Epithelial cell of esophagus (primary cell): ENCODE measurements at regions not wholly inside any gene's neighbourhood (a gene's known extent, or its start where the extent isn't known, plus 50 kb on each side); places are given as distances from the start of the nearest gene placed in this dataset.

Experiments used
- DNase-seq: peaks from one replicate; pipeline ENCODE4 v3.0.0; 2010; ENCODE audit warnings: low read depth
- H3K4me3 ChIP-seq: 2 replicates; pipeline ENCODE4 v1.5.1; 2011; ENCODE audit warnings: mild to moderate bottlenecking, low read length, control low read depth
- TF ChIP-seq, protein P1 (sequence below): IDR thresholded peaks from 2 replicates; pipeline ENCODE4 v1.5.1; 2011; ENCODE audit warnings: low read depth, mild to moderate bottlenecking, low read length, control low read depth, inconsistent platforms; ENCODE audit not compliant: insufficient read depth; ENCODE audit errors: missing control alignments

GRCh38 chr3:72192572-72192971 lies 407.6 kb upstream of the PROK2 start:
- H3K4me3 ChIP-seq = no peak overlapping the region
- peak; percentile 24 for DNase-seq
- TF ChIP-seq, protein P1, sequence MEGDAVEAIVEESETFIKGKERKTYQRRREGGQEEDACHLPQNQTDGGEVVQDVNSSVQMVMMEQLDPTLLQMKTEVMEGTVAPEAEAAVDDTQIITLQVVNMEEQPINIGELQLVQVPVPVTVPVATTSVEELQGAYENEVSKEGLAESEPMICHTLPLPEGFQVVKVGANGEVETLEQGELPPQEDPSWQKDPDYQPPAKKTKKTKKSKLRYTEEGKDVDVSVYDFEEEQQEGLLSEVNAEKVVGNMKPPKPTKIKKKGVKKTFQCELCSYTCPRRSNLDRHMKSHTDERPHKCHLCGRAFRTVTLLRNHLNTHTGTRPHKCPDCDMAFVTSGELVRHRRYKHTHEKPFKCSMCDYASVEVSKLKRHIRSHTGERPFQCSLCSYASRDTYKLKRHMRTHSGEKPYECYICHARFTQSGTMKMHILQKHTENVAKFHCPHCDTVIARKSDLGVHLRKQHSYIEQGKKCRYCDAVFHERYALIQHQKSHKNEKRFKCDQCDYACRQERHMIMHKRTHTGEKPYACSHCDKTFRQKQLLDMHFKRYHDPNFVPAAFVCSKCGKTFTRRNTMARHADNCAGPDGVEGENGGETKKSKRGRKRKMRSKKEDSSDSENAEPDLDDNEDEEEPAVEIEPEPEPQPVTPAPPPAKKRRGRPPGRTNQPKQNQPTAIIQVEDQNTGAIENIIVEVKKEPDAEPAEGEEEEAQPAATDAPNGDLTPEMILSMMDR = no peak

DNA sequence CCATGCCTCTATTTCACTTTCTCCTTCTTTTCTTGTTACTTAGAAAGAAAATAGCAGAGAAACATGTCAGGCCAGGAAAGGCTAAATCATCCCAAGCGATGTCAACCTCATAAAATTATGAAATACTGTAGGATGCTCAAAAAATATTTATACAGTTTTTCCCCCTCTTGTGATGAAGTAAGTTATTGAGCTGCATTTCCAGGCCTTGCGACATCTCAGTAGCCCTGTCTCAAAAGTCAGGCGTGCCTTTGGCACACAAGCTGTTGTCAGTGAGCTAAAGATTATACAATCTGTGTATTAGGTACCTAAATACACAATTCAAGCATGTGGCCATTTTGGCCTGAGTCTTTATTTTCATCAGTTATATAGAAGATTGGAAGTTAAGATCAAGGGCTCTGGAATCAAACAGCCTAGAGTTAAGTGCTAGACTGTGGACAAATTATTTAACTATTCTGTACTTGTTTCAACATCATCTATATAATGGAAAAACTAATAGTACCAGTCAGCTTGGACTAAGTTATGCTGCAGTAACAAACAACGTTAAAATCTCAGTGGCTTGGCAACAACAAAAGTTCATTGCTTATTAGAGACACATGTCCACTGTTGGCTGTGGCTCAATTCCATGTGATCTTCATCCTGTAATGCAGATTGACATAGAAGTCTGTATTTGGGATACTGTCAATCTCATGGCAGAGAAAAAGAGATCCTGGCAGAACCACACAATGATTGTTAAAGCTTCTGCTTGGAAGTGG lies 406.4 kb upstream of the PROK2 start:
- TF ChIP-seq, protein P1 = no peak

DNA sequence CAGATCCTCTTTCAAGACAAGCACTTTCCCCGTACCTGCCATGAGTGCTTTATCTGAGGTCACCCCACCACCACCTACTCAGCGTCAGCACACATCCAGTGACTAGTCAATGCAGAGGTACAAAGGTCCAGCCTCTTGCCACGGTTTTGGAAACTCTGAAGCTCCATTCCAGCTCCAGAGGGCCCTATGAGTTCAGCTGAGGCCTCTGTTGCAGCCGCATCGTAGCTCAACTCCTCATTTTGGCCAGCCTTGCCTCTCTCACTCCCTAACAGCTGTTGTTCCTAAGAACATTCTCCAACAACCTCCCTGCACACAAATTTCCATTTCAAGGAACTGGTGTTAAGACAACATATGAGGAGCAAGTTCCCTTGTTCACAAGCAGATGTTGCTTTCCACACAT lies 405.1 kb upstream of the PROK2 start:
- DNase-seq = no peak
- no peak overlapping the region for H3K4me3 ChIP-seq
- TF ChIP-seq, protein P1 = no peak

More for the DNA sequence above, 406.4 kb upstream of the PROK2 start:
- H3K4me3 ChIP-seq = no peak overlapping the region
- DNase-seq = no peak

DNA sequence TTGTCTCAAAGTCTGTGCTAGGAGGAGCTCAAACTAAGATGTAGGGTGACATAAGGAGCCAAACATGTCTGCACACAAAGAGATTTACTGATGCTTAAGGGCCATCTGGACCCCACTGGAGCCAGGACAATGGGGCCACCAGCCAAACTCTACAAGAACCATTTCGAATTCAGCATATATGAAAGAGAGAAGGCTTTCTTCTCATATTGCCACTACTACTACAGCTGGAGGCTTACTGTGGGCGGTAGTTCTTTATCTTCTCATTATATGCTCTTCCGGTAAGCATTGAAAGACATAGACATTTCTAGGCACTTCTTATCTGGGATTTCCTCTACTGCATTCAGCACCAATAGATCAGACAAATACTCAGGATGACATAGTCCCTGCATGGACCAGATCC lies 404.4 kb upstream of the PROK2 start:
- no peak for DNase-seq
- TF ChIP-seq, protein P1 = no peak
- H3K4me3 ChIP-seq = no peak overlapping the region

DNA sequence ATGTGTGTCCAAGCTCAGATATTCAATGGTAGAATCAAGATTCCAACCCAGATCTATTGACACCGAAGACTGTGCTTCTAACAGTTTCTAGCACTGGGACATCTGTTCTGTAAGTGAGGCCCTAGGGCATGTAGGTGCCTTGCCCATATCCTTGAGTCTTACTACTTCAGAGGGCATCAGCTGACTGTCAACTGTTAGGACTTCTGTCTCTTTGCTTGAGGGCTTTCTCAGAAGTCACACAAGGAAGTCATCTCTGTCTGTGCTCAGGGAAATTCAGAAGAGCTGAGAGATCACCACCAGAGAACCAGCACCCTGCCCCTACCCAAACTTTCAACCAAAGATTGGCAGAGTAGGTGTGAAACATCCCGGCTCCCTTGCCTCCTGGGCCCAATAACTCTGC lies 403.6 kb upstream of the PROK2 start:
- DNase-seq = no peak
- H3K4me3 ChIP-seq = no peak overlapping the region
- TF ChIP-seq, protein P1 = no peak

- DNase-seq = no peak
- TF ChIP-seq, protein P1 = no peak
- no peak overlapping the region for H3K4me3 ChIP-seq
These were observed 402.2 kb upstream of the PROK2 start for GRCh38 chr3:72187131-72187530.

DNA sequence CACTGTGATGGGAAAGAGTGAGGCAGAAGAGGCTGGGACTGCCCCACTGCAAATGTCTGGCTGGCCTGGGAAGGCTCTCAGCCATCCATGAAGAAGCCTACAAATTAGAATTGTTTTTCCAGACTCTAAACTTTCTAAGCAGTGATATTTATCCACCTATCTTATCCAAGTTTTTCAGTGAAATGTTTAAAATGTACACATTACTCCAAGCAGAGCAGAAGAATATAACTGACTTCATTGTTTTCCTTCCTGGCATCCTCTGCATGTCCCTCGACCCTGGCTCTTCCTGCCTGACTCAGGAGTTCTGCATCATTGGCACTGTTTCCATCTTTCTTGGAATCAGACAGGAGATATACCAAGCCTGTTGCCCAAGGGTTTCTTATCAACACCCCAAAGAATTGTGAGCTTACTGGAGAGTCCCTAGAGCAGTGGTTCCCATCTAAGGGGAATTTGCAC lies 401.5 kb upstream of the PROK2 start:
- DNase-seq = peak; percentile 11
- no peak overlapping the region for H3K4me3 ChIP-seq
- TF ChIP-seq, protein P1 = no peak
